ENCODE measurements at regions not wholly inside any gene's neighbourhood (a gene's known extent, or its start where the extent isn't known, plus 50 kb on each side); places are given as distances from the start of the nearest gene placed in this dataset.

DNA sequence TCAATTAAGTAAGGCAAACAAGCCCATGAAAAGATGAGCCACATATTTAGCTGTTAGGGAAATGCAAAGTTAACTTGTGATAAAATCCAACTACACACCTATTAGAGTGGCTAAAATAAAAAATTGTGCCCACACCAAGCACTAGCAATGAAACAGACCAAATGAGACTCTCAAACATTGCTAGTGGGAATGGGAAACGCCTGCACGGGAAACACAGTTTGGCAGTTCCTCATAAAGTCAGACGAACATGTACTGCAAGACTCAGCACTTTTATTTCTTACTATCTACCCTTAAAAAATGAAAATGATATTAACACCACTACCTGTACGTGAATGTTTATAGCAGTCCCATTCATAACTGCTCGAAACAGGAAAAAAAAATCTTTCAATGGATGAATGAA is 392.1 kb upstream of the NOX3 start:
- no peak overlapping the region for H2AFZ ChIP-seq (ENCODE audit: low read length)
- no peak overlapping the region for H3K9ac ChIP-seq (ENCODE audit: low read length)
- H3K27ac ChIP-seq (ENCODE audit: low read length), result no peak overlapping the region
- no peaks in the 10 kb centered on the region for H4K20me1 ChIP-seq (ENCODE audit: insufficient read depth, low read length)
- no peaks in the 10 kb centered on the region for H3K9me3 ChIP-seq (replicated peaks; ENCODE audit: insufficient read depth, low read length)
- no peaks in the 10 kb centered on the region for H3K4me1 ChIP-seq (ENCODE audit: low read length)
- H3K4me2 ChIP-seq (ENCODE audit: low read depth, low read length), result no peak overlapping the region
- H3K36me3 ChIP-seq (replicated peaks; ENCODE audit: insufficient read depth, low read length), result no peaks in the 10 kb centered on the region
- H3K79me2 ChIP-seq (ENCODE audit: low read length), result no peaks in the 10 kb centered on the region
- no peaks in the 10 kb centered on the region for H3K9me2 ChIP-seq (replicated peaks; ENCODE audit: insufficient read depth, low read length)
- H3F3A ChIP-seq (ENCODE audit: insufficient read depth, low read length), result no peaks in the 10 kb centered on the region
- H3K27me3 ChIP-seq (replicated peaks; ENCODE audit: insufficient read depth, low read length), result no peaks in the 10 kb centered on the region
- no peak for DNase-seq
- TF ChIP-seq EZH2 (optimal IDR thresholded peaks at IDR 0.05; ENCODE audit: low read depth, low read length) (no peak), EZH2phosphoT487 (IDR thresholded peaks at IDR 0.05; ENCODE audit: low read length) (no peak)
- TF ChIP-seq, protein P1, sequence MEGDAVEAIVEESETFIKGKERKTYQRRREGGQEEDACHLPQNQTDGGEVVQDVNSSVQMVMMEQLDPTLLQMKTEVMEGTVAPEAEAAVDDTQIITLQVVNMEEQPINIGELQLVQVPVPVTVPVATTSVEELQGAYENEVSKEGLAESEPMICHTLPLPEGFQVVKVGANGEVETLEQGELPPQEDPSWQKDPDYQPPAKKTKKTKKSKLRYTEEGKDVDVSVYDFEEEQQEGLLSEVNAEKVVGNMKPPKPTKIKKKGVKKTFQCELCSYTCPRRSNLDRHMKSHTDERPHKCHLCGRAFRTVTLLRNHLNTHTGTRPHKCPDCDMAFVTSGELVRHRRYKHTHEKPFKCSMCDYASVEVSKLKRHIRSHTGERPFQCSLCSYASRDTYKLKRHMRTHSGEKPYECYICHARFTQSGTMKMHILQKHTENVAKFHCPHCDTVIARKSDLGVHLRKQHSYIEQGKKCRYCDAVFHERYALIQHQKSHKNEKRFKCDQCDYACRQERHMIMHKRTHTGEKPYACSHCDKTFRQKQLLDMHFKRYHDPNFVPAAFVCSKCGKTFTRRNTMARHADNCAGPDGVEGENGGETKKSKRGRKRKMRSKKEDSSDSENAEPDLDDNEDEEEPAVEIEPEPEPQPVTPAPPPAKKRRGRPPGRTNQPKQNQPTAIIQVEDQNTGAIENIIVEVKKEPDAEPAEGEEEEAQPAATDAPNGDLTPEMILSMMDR (IDR thresholded peaks at IDR 0.05; ENCODE audit: low read length), result no peak
- no peak overlapping the region for H3K4me3 ChIP-seq (ENCODE audit: low read length)

DNA sequence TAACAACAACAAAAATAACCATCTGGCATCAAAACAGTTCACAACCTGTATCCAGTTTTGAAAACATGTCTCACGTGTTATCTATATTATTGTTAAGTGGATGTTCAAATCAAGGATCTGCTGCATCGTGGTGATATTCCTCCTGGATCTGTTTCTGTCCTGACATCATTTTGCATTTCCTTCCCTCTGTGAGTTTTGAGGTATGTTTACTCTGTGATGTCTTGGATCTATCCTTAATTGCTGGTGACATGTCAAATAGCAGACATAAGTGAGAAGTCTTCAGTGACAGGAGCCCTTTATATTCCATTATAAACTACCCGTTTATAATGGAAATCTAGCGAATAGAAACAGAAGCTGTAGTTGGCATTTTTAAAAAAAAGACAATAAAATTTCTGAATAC is 381.8 kb upstream of the NOX3 start:
- H3K9ac ChIP-seq (ENCODE audit: low read length), result no peak overlapping the region
- no peaks in the 10 kb centered on the region for H3K4me1 ChIP-seq (ENCODE audit: low read length)
- no peak overlapping the region for H3K4me2 ChIP-seq (ENCODE audit: low read depth, low read length)
- H4K20me1 ChIP-seq (ENCODE audit: insufficient read depth, low read length), result no peaks in the 10 kb centered on the region
- no peaks in the 10 kb centered on the region for H3K36me3 ChIP-seq (replicated peaks; ENCODE audit: insufficient read depth, low read length)
- no peaks in the 10 kb centered on the region for H3F3A ChIP-seq (ENCODE audit: insufficient read depth, low read length)
- H2AFZ ChIP-seq (ENCODE audit: low read length), result no peak overlapping the region
- H3K9me2 ChIP-seq (replicated peaks; ENCODE audit: insufficient read depth, low read length), result no peaks in the 10 kb centered on the region
- no peak for TF ChIP-seq EZH2 (optimal IDR thresholded peaks at IDR 0.05; ENCODE audit: low read depth, low read length)
- no peak for TF ChIP-seq EZH2phosphoT487 (IDR thresholded peaks at IDR 0.05; ENCODE audit: low read length)
- TF ChIP-seq, protein P1 (IDR thresholded peaks at IDR 0.05; ENCODE audit: low read length), result no peak
- no peaks in the 10 kb centered on the region for H3K27me3 ChIP-seq (replicated peaks; ENCODE audit: insufficient read depth, low read length)
- no peaks in the 10 kb centered on the region for H3K9me3 ChIP-seq (replicated peaks; ENCODE audit: insufficient read depth, low read length)
- H3K27ac ChIP-seq (ENCODE audit: low read length), result no peak overlapping the region
- no peak overlapping the region for H3K4me3 ChIP-seq (ENCODE audit: low read length)
- H3K79me2 ChIP-seq (ENCODE audit: low read length), result no peaks in the 10 kb centered on the region
- no peak for DNase-seq

DNA sequence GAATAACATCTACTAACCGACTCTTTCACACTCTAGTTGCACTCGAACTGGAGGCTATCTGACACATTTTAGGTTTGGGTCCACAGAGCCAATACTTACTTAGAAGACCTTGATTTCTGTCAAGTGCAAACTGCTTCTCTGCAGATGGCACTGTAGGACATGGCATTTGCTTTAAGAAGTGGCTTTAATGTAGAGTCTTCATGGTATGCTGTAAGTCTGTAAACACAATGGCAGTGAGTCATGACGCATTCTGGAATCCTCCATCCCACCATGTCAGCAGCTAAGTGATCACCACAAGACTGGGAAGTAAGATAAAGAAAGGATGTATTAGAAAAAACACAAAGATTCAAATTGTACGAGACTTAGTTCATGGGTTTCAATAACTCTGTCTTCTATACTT is 377.0 kb upstream of the NOX3 start:
- no peaks in the 10 kb centered on the region for H4K20me1 ChIP-seq (ENCODE audit: insufficient read depth, low read length)
- H3K9ac ChIP-seq (ENCODE audit: low read length), result no peak overlapping the region
- TF ChIP-seq EZH2phosphoT487 (IDR thresholded peaks at IDR 0.05; ENCODE audit: low read length) (no peak), EZH2 (optimal IDR thresholded peaks at IDR 0.05; ENCODE audit: low read depth, low read length) (no peak)
- TF ChIP-seq, protein P1 (IDR thresholded peaks at IDR 0.05; ENCODE audit: low read length), result no peak
- H3K4me3 ChIP-seq (ENCODE audit: low read length), result no peak overlapping the region
- H3F3A ChIP-seq (ENCODE audit: insufficient read depth, low read length), result no peaks in the 10 kb centered on the region
- H3K27me3 ChIP-seq (replicated peaks; ENCODE audit: insufficient read depth, low read length), result no peaks in the 10 kb centered on the region
- DNase-seq, result no peak
- H3K4me1 ChIP-seq (ENCODE audit: low read length), result no peaks in the 10 kb centered on the region
- H3K36me3 ChIP-seq (replicated peaks; ENCODE audit: insufficient read depth, low read length), result no peaks in the 10 kb centered on the region
- H2AFZ ChIP-seq (ENCODE audit: low read length), result no peak overlapping the region
- no peaks in the 10 kb centered on the region for H3K9me3 ChIP-seq (replicated peaks; ENCODE audit: insufficient read depth, low read length)
- no peaks in the 10 kb centered on the region for H3K9me2 ChIP-seq (replicated peaks; ENCODE audit: insufficient read depth, low read length)
- H3K79me2 ChIP-seq (ENCODE audit: low read length), result no peaks in the 10 kb centered on the region
- H3K4me2 ChIP-seq (ENCODE audit: low read depth, low read length), result no peak overlapping the region
- no peak overlapping the region for H3K27ac ChIP-seq (ENCODE audit: low read length)
